ENCODE measurements at regions not wholly inside any gene's neighbourhood (a gene's known extent, or its start where the extent isn't known, plus 50 kb on each side); places are given as distances from the start of the nearest gene placed in this dataset.

GRCh38 chr2:237205043-237205541 lies 119.4 kb downstream of the COPS8 start:
- no peak overlapping the region for H3K4me3 Mint-ChIP-seq
- CTCF ChIA-PET (ENCODE audit: partially characterized antibody) = interaction anchor here (1.0 kb wide), 1 partner anchor 270 kb away, joined by 3 read pairs; no protein-coding TSS in a partner anchor
- intact Hi-C loops (cut with micrococcal nuclease) = no loop called here

DNA sequence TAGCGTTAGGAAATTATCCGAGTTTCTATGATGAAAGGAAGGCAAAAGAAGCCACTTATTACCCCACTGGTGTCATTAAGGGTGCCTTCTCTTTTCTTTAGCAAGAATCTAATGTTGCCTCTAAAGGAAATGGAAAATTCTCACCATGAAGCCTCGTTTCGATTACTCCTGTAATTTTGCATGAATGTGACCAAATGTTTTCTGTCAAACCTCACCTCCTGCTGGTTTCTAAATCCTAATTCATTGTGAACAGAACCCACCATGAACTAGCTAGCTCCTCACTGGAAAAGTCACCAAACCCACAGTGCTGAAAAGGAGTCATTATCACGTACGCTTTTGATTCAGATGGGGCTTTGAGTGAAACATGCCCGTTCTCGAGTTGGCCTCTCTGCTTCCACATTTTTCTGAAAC lies 119.9 kb downstream of the COPS8 start:
- Histone ChIP-seq H3K36me3 (ENCODE audit: insufficient read depth, low read length) (no peaks in the 10 kb centered on the region), H3K4me1 (ENCODE audit: insufficient read depth, low read length) (no peaks in the 10 kb centered on the region), H3K27ac (ENCODE audit: low read depth, low read length) (no peak overlapping the region), H3K4me3 (ENCODE audit: low read length in 2 of 2) (no peak overlapping the region), H3K27me3 (ENCODE audit: insufficient read depth, low read length) (no peaks in the 10 kb centered on the region), H3K9me3 (ENCODE audit: control insufficient read depth in 1 of 2, low read length in 2 of 2) (no peaks in the 10 kb centered on the region)
- Mint-ChIP-seq H3K27me3 (peaks cover 15 to 19% of the 10 kb centered on the region in 2 donors), H3K36me3 (no peaks in the 10 kb centered on the region), H3K9me3 (no peaks in the 10 kb centered on the region), H3K4me1 (no peaks in the 10 kb centered on the region), H3K27ac (no peak overlapping the region), H3K4me3 (no peak overlapping the region)
- POLR2A ChIA-PET (ENCODE audit: partially characterized antibody) = no interaction called here
- DNase-seq = no peak
- intact Hi-C loops (cut with micrococcal nuclease) = no loop called here
- CTCF ChIA-PET (ENCODE audit: partially characterized antibody) = no interaction called here

More at GRCh38 chr2:237205043-237205541, 119.4 kb downstream of the COPS8 start:
- H3K4me3 ChIP-seq (ENCODE audit: low read length in 2 of 2) = no peak overlapping the region
- no peak overlapping the region for H3K27ac ChIP-seq (ENCODE audit: low read depth, low read length)
- no peaks in the 10 kb centered on the region for H3K4me1 Mint-ChIP-seq
- peaks cover 15 to 19% of the 10 kb centered on the region in 2 donors for H3K27me3 Mint-ChIP-seq
- H3K9me3 Mint-ChIP-seq = no peaks in the 10 kb centered on the region
- no peaks in the 10 kb centered on the region for H3K4me1 ChIP-seq (ENCODE audit: insufficient read depth, low read length)
- no peaks in the 10 kb centered on the region for H3K27me3 ChIP-seq (ENCODE audit: insufficient read depth, low read length)
- H3K36me3 ChIP-seq (ENCODE audit: insufficient read depth, low read length) = no peaks in the 10 kb centered on the region
- no peaks in the 10 kb centered on the region for H3K36me3 Mint-ChIP-seq
- no peak overlapping the region for H3K27ac Mint-ChIP-seq
- POLR2A ChIA-PET (ENCODE audit: partially characterized antibody) = no interaction called here
- DNase-seq = no peak
- H3K9me3 ChIP-seq (ENCODE audit: control insufficient read depth in 1 of 2, low read length in 2 of 2) = no peaks in the 10 kb centered on the region

GRCh38 chr2:237207646-237208045 lies 122.0 kb downstream of the COPS8 start:
- H3K27ac Mint-ChIP-seq = no peak overlapping the region
- intact Hi-C loops (cut with micrococcal nuclease) = no loop called here
- no peaks in the 10 kb centered on the region for H3K4me1 Mint-ChIP-seq
- Histone ChIP-seq H3K4me1 (ENCODE audit: insufficient read depth, low read length) (no peaks in the 10 kb centered on the region), H3K27me3 (ENCODE audit: insufficient read depth, low read length) (no peaks in the 10 kb centered on the region), H3K9me3 (ENCODE audit: control insufficient read depth in 1 of 2, low read length in 2 of 2) (no peaks in the 10 kb centered on the region), H3K27ac (ENCODE audit: low read depth, low read length) (no peak overlapping the region), H3K4me3 (ENCODE audit: low read length in 2 of 2) (no peak overlapping the region), H3K36me3 (ENCODE audit: insufficient read depth, low read length) (no peaks in the 10 kb centered on the region)
- H3K27me3 Mint-ChIP-seq = peaks cover 14 to 15% of the 10 kb centered on the region in 2 donors
- H3K4me3 Mint-ChIP-seq = no peak overlapping the region
- no peak for DNase-seq
- ChIA-PET POLR2A (ENCODE audit: partially characterized antibody) (no interaction called here), CTCF (ENCODE audit: partially characterized antibody) (no interaction called here)
- H3K9me3 Mint-ChIP-seq = no peaks in the 10 kb centered on the region
- H3K36me3 Mint-ChIP-seq = no peaks in the 10 kb centered on the region

DNA sequence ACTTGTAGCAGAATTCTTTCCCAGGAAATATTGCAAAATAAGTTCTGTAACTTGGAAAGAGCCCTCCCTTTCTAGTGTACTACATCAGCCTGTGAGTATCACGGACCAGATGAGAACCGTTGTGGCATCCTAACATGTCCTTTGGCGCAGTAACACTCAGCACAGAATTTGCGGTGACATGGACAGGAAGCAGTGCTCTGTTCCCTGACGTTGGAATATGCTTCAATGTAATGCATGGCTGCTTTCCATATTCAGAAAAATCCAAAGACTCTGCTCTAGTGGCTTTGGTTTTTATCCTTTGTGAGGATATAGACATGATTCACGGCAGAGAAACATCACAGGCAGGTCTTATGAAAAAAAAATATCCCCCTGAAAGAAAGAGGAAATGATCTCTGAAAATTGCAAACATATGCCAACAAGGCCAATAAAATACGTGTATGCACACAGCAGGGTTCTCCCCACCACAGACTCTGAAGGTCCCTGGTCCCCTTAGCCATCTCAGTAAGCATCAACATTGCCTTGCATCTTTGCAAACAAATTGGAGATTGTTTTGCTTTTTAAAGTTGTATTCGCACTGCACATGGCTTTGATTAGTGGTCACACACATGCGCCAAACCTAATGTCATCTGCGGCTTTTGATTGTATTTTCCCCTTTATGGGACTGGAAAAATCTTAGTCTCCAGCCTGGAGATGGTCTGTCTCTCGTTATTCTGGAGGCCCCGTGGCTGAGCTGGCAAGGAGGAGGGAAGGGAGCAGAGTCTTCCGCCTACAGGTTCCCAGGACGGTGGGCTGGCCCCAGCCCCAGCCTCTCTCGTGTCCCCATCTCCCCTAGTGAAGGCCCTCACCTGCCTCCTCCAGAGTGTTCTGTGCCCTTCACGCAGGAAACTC lies 122.9 kb downstream of the COPS8 start:
- Histone ChIP-seq H3K9me3 (ENCODE audit: control insufficient read depth in 1 of 2, low read length in 2 of 2) (no peaks in the 10 kb centered on the region), H3K36me3 (ENCODE audit: insufficient read depth, low read length) (no peaks in the 10 kb centered on the region), H3K4me3 (ENCODE audit: low read length in 2 of 2) (no peak overlapping the region), H3K27me3 (ENCODE audit: insufficient read depth, low read length) (no peaks in the 10 kb centered on the region), H3K27ac (ENCODE audit: low read depth, low read length) (no peak overlapping the region), H3K4me1 (ENCODE audit: insufficient read depth, low read length) (no peaks in the 10 kb centered on the region)
- ChIA-PET POLR2A (ENCODE audit: partially characterized antibody) (no interaction called here), CTCF (ENCODE audit: partially characterized antibody) (no interaction called here)
- intact Hi-C loops (cut with micrococcal nuclease) = no loop called here
- H3K4me3 Mint-ChIP-seq = no peak overlapping the region
- no peaks in the 10 kb centered on the region for H3K9me3 Mint-ChIP-seq
- DNase-seq = no peak
- H3K36me3 Mint-ChIP-seq = no peaks in the 10 kb centered on the region
- no peak overlapping the region for H3K27ac Mint-ChIP-seq
- H3K27me3 Mint-ChIP-seq = peaks cover 12% of the 10 kb centered on the region in 2 donors
- no peaks in the 10 kb centered on the region for H3K4me1 Mint-ChIP-seq

GRCh38 chr2:237209885-237210284 lies 124.2 kb downstream of the COPS8 start:
- POLR2A ChIA-PET (ENCODE audit: partially characterized antibody) = no interaction called here
- H3K36me3 ChIP-seq (ENCODE audit: insufficient read depth, low read length) = no peaks in the 10 kb centered on the region
- H3K9me3 ChIP-seq (ENCODE audit: control insufficient read depth in 1 of 2, low read length in 2 of 2) = no peaks in the 10 kb centered on the region
- H3K4me1 ChIP-seq (ENCODE audit: insufficient read depth, low read length) = no peaks in the 10 kb centered on the region
- Mint-ChIP-seq H3K36me3 (no peaks in the 10 kb centered on the region), H3K27ac (no peak overlapping the region), H3K27me3 (peaks cover 8 to 11% of the 10 kb centered on the region in 2 donors), H3K9me3 (no peaks in the 10 kb centered on the region), H3K4me3 (no peak overlapping the region), H3K4me1 (no peaks in the 10 kb centered on the region)
- CTCF ChIA-PET (ENCODE audit: partially characterized antibody) = no interaction called here
- no peak overlapping the region for H3K27ac ChIP-seq (ENCODE audit: low read depth, low read length)
- no peak for DNase-seq
- no peak overlapping the region for H3K4me3 ChIP-seq (ENCODE audit: low read length in 2 of 2)
- intact Hi-C loops (cut with micrococcal nuclease) = no loop called here
- H3K27me3 ChIP-seq (ENCODE audit: insufficient read depth, low read length) = no peaks in the 10 kb centered on the region

GRCh38 chr2:237210297-237210696 lies 124.6 kb downstream of the COPS8 start:
- intact Hi-C loops (cut with micrococcal nuclease) = no loop called here
- no peaks in the 10 kb centered on the region for H3K27me3 ChIP-seq (ENCODE audit: insufficient read depth, low read length)
- H3K4me1 ChIP-seq (ENCODE audit: insufficient read depth, low read length) = no peaks in the 10 kb centered on the region
- H3K4me3 ChIP-seq (ENCODE audit: low read length in 2 of 2) = no peak overlapping the region
- CTCF ChIA-PET (ENCODE audit: partially characterized antibody) = no interaction called here
- POLR2A ChIA-PET (ENCODE audit: partially characterized antibody) = no interaction called here
- H3K4me3 Mint-ChIP-seq = no peak overlapping the region
- no peak overlapping the region for H3K27ac ChIP-seq (ENCODE audit: low read depth, low read length)
- H3K27me3 Mint-ChIP-seq = peaks cover 8 to 10% of the 10 kb centered on the region in 2 donors
- no peak overlapping the region for H3K27ac Mint-ChIP-seq
- no peaks in the 10 kb centered on the region for H3K9me3 Mint-ChIP-seq
- no peaks in the 10 kb centered on the region for H3K36me3 Mint-ChIP-seq
- no peaks in the 10 kb centered on the region for H3K9me3 ChIP-seq (ENCODE audit: control insufficient read depth in 1 of 2, low read length in 2 of 2)
- no peak for DNase-seq
- no peaks in the 10 kb centered on the region for H3K36me3 ChIP-seq (ENCODE audit: insufficient read depth, low read length)
- no peaks in the 10 kb centered on the region for H3K4me1 Mint-ChIP-seq

DNA sequence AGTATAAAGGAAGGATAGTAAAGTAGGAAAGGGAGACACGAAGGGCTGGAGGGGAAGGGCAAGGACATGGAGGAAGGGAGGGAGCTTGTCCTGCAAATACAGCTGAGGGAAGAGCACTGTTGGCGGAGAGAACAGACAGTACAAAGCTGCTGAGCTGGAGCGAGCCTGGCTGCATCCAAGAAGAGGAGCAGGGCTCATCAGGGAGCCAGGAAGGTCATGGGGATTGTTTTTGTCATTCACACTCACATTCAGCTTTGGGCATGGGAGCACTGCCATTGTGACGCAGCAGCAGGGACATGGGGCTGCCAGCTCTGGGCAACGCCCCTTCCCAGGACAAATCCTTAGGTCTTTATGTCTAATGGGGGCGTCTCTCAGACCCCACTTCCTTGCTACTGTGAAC lies 125.1 kb downstream of the COPS8 start:
- Mint-ChIP-seq H3K4me3 (no peak overlapping the region), H3K27ac (no peak overlapping the region), H3K36me3 (no peaks in the 10 kb centered on the region)

More for the DNA sequence above, 125.1 kb downstream of the COPS8 start:
- DNase-seq = no peak
- H3K4me3 ChIP-seq (ENCODE audit: low read length in 2 of 2) = no peak overlapping the region
- no peaks in the 10 kb centered on the region for H3K27me3 ChIP-seq (ENCODE audit: insufficient read depth, low read length)
- H3K27me3 Mint-ChIP-seq = peaks cover 8 to 10% of the 10 kb centered on the region in 2 donors
- no peaks in the 10 kb centered on the region for H3K9me3 Mint-ChIP-seq
- no peak overlapping the region for H3K27ac ChIP-seq (ENCODE audit: low read depth, low read length)
- H3K9me3 ChIP-seq (ENCODE audit: control insufficient read depth in 1 of 2, low read length in 2 of 2) = no peaks in the 10 kb centered on the region
- H3K4me1 ChIP-seq (ENCODE audit: insufficient read depth, low read length) = no peaks in the 10 kb centered on the region
- H3K4me1 Mint-ChIP-seq = no peaks in the 10 kb centered on the region
- ChIA-PET POLR2A (ENCODE audit: partially characterized antibody) (no interaction called here), CTCF (ENCODE audit: partially characterized antibody) (no interaction called here)
- intact Hi-C loops (cut with micrococcal nuclease) = no loop called here
- no peaks in the 10 kb centered on the region for H3K36me3 ChIP-seq (ENCODE audit: insufficient read depth, low read length)
